22Rv1 (cell line): ENCODE measurements at regions not wholly inside any gene's neighbourhood (a gene's known extent, or its start where the extent isn't known, plus 50 kb on each side); places are given as distances from the start of the nearest gene placed in this dataset.
"Not testable (repeated sequence)": the region's sequence is repeated elsewhere in the genome, so short reads cannot be mapped to it uniquely, and the experiment has no call there.

ENCODE experiments used
- H3K27ac ChIP-seq: fragments of 450-650 bp; 2 replicates; pipeline ENCODE4 v1.5.1; 2017
- CTCF ChIP-seq: fragments of 450-650 bp; IDR thresholded peaks from 2 replicates; pipeline ENCODE4 v1.5.1; 2017; ENCODE audit warnings: mild to moderate bottlenecking
- ZFX ChIP-seq: fragments of 450-650 bp; IDR thresholded peaks from 2 replicates; pipeline ENCODE4 v1.6.1; 2017; ENCODE audit warnings: antibody characterized with exemption, borderline replicate concordance

- TF ChIP-seq ZFX (no peak), CTCF (no peak)
These were observed 410.8 kb downstream of the NPIPA8 start for GRCh38 chr16:17925761-17926160.

GRCh38 chr16:17921357-17921978, 415.1 kb downstream of the NPIPA8 start:
- TF ChIP-seq ZFX: no peak
- TF ChIP-seq CTCF: peak; percentile 82
- no peak overlapping the region for H3K27ac ChIP-seq

More at GRCh38 chr16:17925761-17926160, 410.8 kb downstream of the NPIPA8 start:
- no peak overlapping the region for H3K27ac ChIP-seq

GRCh38 chr16:17917316-17918019, 419.1 kb downstream of the NPIPA8 start:
- TF ChIP-seq ZFX (no peak), CTCF (no peak)
- H3K27ac ChIP-seq: no peak overlapping the region

GRCh38 chr16:17915791-17916190, 420.7 kb downstream of the NPIPA8 start:
- TF ChIP-seq ZFX: no peak
- no peak for TF ChIP-seq CTCF
- no peak overlapping the region for H3K27ac ChIP-seq

GRCh38 chr16:17914168-17914567, 422.4 kb downstream of the NPIPA8 start:
- H3K27ac ChIP-seq: no peak overlapping the region
- TF ChIP-seq CTCF: no peak
- TF ChIP-seq ZFX: no peak

- not testable (repeated sequence) for H3K27ac ChIP-seq
These were observed 425.0 kb downstream of the NPIPA8 start for GRCh38 chr16:17911578-17911977.

GRCh38 chr16:17906626-17907025, 429.9 kb downstream of the NPIPA8 start:
- H3K27ac ChIP-seq: not testable (repeated sequence)

- TF ChIP-seq ZFX (no peak), CTCF (no peak)
- no peak overlapping the region for H3K27ac ChIP-seq
These were observed 430.5 kb upstream of the XYLT1 start for GRCh38 chr16:17901309-17901708.
